GM18909 (cell line): ENCODE measurements at regions not wholly inside any gene's neighbourhood (a gene's known extent, or its start where the extent isn't known, plus 50 kb on each side); places are given as distances from the start of the nearest gene placed in this dataset.

ENCODE experiments used
- ATAC-seq: cut with Tn5 transposase; IDR thresholded peaks from one replicate; pipeline ENCODE4 v1.9.1; 2021; ENCODE audit warnings: mild to moderate bottlenecking; ENCODE audit not compliant: unreplicated experiment, poor library complexity

DNA sequence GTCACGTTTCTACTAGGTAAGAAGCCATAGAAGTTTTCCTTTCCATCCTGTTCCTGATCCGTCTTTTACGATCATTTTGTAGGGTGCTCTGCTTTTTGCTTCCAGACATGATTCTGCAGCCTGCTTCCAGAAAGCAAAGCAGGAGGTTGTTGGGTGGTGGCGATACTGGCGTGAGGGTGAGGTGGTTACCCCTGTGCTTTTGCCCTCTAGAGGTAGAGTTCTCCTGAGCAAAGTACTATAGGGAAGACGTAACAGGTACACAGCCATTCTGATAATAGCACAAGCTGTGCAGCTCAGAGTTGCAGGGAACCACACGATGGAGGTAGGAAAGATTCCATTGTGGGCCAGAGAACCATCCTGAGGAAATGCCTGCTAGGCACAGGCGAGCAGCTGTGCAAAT lies 186.0 kb downstream of the PAH start:
- no peak for ATAC-seq

DNA sequence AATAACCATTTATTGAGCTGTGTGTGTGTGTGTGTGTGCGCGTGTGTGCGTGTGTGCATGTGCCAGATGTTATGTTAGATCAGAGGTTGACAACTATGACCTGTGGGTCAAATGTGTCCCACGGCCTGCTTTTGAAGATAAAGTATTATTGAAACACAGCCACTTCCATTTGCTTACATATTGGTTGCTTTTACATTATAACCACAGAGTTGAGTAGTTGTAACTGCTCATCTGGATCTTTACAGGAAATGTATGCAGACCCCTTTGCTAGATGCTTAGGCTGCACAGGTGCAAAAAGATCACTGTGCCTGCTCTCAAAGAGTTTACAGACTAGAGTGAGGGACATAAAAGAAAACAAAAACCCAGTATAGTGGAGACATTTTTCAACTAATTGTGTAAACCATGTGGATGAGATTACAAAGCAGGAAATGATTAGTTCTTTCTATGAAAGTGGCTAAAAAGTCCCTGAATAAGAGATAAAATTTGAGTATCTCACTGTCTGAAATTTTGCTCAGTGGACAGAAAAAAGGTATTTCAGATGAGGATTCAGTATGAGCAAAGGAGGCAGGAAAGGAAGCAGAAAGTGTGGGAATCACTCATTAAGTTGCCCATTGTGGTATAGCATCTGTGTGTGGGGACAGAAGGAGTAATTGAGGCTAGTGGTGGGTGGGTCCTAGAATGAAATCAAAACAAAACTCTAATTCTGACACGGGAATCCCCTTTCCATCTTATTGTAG lies 188.4 kb downstream of the PAH start:
- ATAC-seq = no peak

DNA sequence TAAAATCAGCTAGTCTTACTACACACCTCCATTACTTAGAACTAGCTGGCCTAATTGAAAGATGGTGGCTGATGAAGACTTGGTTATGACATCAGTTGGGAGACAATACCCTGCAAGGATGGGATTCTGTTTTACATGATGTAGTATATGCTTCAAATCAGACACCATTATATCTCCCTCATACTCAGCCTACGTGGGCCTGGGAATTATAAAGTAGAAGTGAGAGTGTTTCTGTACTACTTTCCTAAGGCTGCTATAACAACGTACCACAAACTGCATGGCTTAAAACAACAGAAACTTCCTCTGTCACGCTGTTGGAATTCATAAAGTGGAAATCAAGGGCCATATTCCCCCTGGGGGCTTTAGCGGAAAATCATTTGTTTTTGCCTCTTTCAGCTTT lies 190.4 kb downstream of the PAH start:
- ATAC-seq = no peak

DNA sequence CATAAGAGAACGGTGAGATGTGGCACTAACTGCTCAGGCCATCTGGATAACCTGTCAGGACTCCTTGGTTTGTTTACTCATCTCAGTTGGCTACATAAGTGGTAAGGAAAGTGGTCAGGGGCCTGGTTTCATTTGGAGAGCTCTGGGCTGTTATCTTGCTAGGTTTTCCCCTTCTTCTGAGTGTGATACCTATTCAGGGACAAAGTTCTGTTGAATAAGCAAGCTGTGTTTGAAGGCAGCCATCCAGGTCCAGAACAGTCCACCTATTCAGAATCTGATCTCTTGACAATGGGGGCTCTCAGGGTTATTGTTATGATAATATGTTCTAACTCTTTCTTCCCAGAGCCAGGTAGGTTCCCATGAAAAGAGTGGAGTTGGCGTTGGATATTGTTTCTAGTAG lies 194.9 kb downstream of the PAH start:
- no peak for ATAC-seq

DNA sequence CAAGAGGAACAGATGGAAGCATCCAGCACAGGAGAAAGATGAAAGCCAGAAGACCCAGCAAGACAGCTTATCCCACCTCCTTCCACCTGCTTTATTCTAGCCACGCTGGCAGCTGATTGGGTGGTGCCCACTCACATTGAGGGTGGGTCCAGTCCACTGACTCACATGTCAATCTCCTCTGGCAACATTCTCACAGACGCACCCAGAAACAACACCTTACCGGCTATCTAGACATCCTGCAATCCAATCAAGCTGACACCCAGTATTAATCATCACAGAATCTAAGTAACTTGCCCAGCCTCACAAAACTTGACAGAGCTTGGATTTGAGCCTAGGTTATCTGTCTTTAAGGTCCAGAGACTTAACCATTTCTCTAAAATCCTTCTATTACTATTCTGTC lies 208.9 kb downstream of the PAH start:
- no peak for ATAC-seq

DNA sequence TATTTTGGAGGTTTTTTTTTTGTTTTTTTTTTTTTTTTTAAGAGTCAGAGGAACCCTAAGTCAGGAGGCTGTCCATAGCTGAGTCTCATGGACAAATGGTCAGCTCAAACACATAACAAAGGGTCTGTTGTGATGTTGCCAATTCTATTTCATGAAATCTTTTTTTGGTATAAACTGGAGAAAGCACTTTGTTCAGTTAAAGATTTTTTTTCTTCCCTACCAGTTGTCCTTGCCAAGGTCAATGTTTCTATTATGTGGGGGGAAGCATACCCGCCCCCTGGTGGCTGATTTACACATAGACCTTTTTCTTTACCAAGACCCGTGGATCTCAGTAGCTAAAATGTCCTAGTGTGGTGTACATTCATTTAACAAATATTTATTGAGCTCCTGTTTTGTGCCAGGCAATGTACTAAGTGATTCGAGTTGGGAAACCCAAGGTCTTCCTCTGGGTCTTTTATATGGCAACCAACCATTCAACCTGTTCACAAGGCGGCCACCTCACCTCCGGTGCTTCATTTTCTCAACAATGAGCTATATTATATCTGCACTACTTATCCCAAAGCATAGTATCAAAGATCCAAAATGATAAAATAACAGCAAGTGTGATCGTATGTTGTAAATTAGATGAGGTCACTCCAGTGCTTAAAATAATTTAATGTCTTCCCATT lies 214.5 kb downstream of the PAH start:
- ATAC-seq = peak; percentile 76

DNA sequence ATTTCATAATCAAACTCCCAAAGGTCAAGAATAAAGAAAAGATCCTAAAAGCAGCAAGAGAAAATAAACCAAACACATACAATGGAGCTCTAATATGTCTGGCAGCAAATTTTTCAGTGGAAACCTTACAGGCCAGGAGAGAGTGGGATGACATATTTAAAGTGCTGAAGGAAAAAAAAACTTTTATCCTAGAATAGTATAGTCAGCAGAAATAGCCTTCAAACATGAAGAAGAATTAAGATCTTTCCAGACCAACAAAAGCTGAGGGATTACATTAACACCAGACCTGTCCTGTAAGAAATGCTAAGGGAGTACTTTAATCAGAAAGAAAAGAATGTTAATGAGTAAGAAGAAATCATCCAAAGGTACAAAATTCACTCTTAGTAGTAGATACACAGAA lies 215.7 kb upstream of the IGF1 start:
- no peak for ATAC-seq

DNA sequence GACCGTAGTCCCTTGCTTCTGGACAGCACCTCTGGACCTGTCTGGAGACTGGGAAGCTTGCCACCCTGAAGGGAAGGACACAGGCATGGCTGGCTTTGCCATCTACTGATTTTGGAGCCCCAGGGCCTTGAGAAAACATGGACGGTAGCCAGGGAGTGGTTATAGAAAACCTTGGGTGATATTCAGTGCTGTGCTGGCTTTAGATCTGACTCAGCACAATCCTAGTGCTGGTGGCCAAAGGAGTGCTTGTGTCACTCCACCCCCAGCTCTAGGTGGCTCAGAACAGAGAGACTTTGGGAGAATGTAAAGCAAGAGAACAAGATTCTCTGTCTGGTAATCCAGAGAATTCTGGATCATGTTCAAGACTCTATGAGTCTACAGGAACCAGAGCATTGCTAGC lies 214.5 kb upstream of the IGF1 start:
- ATAC-seq = no peak

DNA sequence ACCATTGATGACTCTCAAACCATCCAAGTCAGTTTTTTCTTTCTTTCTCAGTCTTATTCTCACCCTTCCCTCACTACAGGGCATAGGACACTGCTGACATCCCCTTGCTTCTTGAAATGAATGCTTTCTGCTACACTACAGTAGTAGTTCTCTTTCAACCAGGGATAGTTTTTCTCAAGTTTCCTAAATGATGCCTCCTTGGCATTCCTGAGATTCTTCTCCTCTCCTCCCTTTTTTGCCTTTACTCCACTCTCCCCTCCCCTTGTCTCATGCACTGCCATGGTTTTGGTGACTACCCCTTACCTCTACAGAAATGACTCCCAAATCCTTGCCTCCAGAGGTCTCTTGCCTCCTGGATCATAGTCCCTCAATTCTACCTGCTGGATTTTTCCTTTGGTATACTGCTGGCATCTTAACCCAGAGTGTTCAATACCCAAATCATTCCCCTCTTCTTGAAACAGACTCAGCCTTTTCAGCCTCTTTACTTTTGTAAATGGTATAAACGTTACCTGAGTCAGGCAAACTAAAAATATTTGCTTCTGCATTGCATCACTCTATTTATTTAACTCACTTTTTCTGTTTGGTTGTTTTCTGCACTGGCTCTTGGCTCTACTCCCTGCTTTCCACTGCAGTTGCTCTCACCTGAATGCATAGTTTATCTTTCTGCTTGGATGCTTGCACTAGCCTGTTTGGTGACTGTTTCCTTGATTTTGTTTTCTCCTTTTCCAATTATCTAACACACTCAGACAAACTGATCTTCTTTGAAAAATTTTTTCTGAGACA lies 211.6 kb upstream of the IGF1 start:
- no peak for ATAC-seq

DNA sequence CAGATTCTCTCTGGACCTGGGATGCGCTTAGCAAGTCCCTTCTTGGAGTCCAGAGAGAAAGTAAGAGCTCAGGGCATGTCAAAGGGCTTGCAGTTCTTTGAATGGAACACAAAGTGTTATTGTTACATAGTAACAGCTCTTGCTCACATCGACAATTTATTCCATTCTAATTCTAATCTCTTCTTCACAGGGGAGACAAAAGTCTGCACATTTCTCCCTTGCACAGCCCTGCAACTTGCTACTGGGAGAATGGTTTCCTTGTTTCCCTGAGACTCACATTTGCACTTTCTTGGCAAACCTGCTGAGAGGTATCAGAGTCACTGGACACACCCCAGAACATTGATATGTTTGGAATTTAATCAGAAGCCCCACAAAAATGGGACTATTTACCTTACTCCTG lies 209.9 kb upstream of the IGF1 start:
- ATAC-seq = no peak

DNA sequence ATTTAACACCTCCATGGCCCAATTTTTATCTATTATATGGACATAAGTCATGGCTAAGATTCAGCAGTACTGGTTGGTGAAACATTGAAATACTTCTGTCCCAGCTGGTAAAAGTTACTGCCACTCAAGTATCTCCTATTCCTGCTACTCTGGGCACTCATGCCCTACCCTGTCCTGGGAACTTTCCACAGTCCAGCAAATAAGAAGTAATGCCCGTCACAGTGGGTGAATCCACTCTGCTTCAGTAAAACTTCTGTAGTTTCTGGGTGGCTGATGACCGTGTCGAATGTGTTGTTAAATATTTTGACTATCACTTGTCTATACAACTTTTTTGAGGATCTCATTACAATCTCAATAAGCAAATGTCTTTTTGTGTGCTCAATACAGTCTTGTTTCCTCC lies 209.3 kb upstream of the IGF1 start:
- no peak for ATAC-seq

DNA sequence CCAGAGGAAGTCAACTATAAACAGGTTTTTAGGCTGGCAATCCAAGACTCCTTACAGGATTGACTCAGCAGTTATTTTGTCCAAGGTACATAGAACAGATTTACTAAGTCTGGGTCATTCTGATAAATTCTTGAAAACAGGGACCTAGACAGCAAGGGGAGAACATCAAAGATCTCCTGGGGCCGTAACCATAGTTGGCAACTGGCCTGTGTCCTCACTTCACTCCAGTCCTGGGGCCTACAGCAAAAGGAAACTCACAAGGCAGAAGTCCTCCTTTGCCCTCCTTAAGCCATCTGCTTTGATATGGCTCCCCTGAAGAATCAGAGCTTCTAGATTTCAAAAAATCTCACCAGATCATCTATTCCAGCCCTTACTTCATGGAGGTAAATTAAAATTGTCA lies 207.2 kb upstream of the IGF1 start:
- ATAC-seq = no peak

DNA sequence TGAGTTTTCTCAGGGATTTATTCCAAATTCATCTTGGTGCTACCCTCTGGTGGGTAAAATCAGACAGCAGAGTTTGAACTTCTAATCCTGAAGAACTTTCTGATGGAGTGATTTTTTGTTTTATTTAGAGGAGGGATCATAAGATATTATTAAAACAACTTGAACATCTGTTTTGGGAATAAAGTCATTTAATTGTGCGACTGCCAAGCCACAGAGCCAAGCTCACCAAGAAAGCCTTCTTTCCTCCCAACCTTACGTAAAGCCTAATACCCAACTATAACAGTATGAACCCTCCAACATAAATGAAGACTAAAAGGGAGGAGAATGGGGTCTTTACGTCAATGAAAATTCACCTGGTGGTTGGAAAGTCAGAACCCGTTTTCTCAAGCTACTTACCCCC lies 205.5 kb upstream of the IGF1 start:
- no peak for ATAC-seq

DNA sequence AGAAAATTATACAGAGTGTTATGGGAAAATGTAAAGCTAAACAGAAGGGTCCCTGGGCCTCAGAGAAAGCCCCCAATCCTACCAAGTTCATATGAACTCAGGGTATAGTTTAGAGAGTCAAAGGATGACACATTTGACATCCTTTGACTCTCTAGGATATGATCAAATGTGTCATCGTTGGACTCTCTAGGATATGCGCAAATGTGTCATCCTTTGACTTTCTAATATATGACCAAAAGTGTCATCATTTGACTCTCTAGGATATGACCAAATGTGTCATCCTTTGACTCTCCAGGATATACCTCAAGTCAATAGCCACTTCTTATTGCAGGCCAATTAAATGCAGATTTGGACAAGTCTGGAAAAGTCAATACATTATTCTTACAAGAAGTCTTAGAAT lies 204.8 kb upstream of the IGF1 start:
- no peak for ATAC-seq

DNA sequence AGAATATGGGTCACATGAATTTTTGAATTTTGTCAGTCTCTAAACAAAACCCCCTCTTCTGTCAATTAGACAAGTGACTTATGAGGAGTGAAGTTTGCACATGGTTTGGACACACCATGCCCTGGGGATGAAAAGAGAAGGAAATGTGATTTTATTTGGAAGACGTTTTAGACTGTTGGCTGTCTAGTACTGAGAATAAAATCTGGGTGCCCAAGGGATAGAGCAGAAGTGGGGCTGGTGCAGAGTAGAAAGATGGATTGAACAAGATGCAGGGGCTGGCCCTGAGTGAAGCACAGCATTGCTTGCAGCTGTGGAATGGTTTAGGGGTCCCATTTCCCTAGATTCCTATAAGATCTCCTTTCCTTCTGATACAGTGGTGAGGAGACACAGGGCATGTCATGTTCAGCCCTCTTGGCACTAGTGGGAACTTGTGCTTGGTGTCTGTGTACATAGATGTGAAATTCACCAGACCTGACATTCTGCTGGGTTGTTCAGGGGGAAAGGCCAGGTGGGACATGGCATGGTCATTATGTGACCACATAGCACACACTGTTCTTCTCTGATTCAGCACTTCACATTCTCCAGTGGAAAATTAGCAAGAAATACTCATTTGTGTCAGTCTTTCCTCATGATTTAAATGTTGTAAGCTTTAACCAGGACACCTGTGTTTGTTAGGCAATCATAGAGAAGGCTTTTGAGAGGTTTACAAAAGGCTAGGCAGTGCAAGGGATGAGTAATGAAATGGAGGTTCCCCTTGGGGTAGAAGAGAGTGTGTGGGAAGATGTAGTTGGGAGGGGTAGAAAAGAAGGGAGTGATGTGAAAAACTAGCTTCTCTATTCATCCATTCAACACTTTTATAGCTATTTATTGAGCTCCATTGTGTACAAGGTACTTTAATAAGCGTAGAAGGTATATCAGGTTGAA lies 202.3 kb upstream of the IGF1 start:
- ATAC-seq = no peak

DNA sequence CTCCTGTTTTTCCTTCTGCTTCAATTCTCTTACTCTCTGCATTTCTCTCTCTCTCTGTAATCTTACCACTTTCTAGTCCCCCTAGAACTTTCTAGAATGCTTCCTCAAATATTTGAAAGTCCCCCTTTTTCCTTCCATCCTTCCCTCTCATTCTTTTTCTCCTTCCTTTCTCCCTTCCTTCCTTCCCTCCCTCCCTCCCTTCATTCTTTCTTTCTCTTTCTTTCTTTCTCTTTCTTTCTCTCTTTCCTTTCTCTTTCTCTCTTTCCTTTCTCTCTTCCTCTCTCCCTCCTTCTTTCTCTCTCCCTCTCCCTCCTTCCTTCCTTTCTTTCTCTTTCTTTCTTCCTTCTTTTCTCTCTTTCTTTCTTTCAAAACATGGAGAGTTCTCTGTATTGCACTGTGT lies 201.4 kb upstream of the IGF1 start:
- ATAC-seq = no peak

DNA sequence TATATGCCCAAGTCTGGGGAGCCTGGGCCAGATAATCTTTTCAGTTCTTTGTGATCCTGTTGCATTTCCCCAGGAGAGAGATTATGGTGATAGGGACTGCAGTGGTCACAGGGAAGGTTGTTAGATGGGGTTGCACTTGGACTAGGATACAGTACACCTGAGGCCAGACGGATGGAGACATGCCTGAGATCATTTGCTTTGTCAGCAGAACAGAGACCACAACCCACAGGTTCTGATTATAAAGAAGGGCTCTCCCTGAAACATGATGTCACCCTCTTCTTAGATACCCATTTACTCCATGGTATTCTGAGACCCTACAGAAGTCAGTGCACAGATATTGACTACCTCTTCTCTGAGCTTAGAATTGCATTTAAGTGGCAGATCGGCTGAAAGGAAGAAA lies 200.9 kb upstream of the IGF1 start:
- no peak for ATAC-seq

DNA sequence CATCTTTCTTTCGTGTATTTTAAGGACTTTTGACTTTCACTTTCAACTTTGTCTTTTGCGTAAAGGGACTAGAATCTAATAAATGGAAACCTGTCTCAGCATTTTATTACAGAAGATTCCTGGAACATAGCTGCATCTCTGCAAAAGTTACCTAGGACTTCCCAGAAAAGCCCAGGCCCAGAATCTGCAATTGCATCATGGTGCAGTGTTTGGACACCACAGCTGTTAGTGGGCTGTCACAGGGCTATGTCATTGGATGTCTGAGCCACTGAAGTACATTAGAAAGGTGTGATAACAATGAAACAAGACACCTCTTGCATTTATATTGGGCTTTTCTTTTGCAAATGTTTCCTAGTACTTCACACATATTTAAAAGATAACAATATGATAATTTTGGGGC lies 199.9 kb upstream of the IGF1 start:
- ATAC-seq = no peak

DNA sequence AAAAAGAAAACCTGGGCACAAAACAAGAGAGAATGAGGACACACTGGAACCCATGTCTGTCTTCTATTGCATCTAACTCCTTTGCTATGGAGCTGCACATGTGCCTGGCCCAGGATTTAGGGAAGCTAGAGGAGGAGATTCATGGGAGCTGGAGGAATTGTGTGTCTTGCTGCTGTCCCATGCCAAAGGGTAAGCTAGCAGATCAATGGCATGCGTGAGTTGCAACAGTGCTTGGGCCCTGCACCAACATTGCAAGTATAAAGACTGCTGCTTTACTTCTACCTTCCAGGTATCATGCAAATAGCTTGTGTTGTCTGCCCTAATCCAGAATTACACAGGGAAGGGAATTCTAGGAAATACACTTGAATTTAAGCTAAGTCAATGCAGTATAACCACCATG lies 196.4 kb upstream of the IGF1 start:
- ATAC-seq = no peak

DNA sequence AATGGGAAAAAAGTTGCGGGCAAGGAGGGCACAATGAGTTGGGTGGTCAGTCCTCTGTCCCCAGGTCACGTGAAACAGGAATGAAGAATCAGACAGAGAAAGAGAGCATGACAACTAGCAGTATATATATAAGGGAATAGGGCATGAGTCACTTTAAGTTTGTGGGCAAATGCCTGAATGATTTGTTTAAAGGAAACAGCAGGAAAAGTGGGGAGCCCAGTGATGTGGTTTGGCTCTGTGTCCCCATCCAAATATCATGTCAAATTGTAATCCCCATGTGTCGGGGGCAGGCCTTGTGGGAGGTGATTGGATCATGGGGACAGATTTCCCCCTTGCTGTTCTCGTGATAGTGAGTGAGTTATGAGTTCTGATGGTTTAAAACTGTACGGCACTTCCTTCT lies 195.3 kb upstream of the IGF1 start:
- ATAC-seq = no peak

DNA sequence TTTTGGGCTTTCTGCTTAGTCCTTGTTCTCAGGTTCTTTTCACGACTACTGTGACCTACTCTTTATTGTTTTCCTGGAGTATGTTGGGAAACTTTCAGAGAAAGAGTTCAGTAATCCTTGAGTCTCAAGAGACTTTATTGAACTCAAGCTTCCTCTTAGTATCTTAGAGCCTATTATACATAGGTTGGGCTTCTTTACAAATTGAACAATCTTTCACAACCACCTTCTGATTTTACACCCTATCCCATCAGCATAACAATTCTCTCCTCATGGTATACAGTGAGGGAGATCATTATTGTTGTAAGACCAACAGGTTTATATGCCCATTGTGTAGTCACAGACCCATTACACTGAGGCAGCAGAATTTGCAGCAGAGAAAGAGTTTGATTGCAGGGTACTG lies 193.2 kb upstream of the IGF1 start:
- ATAC-seq = no peak
